Aorta (tissue), 5 donors: ENCODE measurements at regions not wholly inside any gene's neighbourhood (a gene's known extent, or its start where the extent isn't known, plus 50 kb on each side); places are given as distances from the start of the nearest gene placed in this dataset.

Experiments used
- ATAC-seq: fragments of 200-7000 bp; cut with Tn5 transposase; one replicate; pipeline ENCODE4 v1.9.1; 2022; ENCODE audit warnings: moderate library complexity; ENCODE audit not compliant: low FRiP score
- DNase-seq, 2 donors: peaks; one replicate each; pipeline ENCODE4 v3.0.0-alpha.2; 2020
- H3K27ac ChIP-seq, 2 donors: one replicate each; pipeline ENCODE4 v1.5.1; 2013; ENCODE audit warnings: low read length in 2 of 2, mild to moderate bottlenecking in 2 of 2, moderate library complexity in 2 of 2, control low read depth in 1 of 2, inconsistent platforms in 1 of 2, low read depth in 1 of 2
- H3K27me3 ChIP-seq, 2 donors: one replicate each; pipeline ENCODE4 v1.6.1; 2013; ENCODE audit warnings: control low read depth in 1 of 2, low read length in 1 of 2, mild to moderate bottlenecking in 1 of 2, moderate library complexity in 1 of 2; ENCODE audit not compliant: insufficient read depth in 2 of 2, control insufficient read depth in 1 of 2
- H3K36me3 ChIP-seq, 2 donors: one replicate each; pipeline ENCODE4 v1.6.1; 2013; ENCODE audit warnings: control low read depth in 1 of 2, low read length in 1 of 2, mild to moderate bottlenecking in 1 of 2; ENCODE audit not compliant: insufficient read depth in 2 of 2, control insufficient read depth in 1 of 2
- H3K4me1 ChIP-seq, 2 donors: one replicate each; pipeline ENCODE4 v1.6.1; 2013; ENCODE audit warnings: low read length in 2 of 2, control low read depth in 1 of 2, mild to moderate bottlenecking in 1 of 2, moderate library complexity in 1 of 2; ENCODE audit not compliant: insufficient read depth in 2 of 2, control insufficient read depth in 1 of 2
- H3K4me3 ChIP-seq, 2 donors: one replicate each; pipeline ENCODE4 v1.5.1; 2013; ENCODE audit warnings: low read length in 2 of 2, control low read depth in 1 of 2, mild to moderate bottlenecking in 1 of 2
- H3K9me3 ChIP-seq: one replicate; pipeline ENCODE4 v1.6.1; 2013; ENCODE audit warnings: mild to moderate bottlenecking, low read length; ENCODE audit not compliant: control insufficient read depth
- WGBS, 2 donors: extraction: QIAGEN DNeasy Blood & Tissue Kit; methylation state at CpG; one replicate each; pipeline ENCODE4 v1.1.7; 2013; 5-methylcytosine and 5-hydroxymethylcytosine counted together
- intact Hi-C, 2 donors: fragments of 100-400 bp; cut with DNase I; formaldehyde crosslinking; loops; one replicate each; pipeline versions ENCODE4 v1.14.2 to v1.15.0; 2022
- donor health status: healthy with polysubstance abuse.
- donor health status: Bipolar disorder and iron deficiency.
- donor health status: DM: no; HTN: no; CAD: no.
- donor health status: DM: no; HTN: no; CAD: no.
- donor health status: DM: yes; HTN: yes; CAD: no.

DNA sequence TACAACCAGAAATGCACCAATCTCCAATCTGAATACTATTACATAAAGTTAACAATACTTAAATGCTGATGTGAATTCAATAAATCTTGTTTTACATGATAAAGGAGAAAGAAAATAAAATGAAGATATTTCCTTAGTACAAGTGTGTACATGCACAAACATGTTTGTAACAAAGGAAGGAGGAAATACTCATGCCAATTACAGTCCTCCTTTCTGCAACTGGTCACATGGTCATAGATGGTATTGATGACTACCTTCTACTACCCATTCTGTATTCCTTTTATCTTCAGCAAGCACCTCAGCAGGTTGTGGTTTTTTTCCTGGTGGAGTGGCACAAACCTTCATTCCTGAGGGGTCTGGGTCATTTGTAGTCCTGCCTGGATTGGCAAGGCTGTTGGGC is 214.2 kb upstream of the GUCY1A2 start:
- DNase-seq = no peak

DNA sequence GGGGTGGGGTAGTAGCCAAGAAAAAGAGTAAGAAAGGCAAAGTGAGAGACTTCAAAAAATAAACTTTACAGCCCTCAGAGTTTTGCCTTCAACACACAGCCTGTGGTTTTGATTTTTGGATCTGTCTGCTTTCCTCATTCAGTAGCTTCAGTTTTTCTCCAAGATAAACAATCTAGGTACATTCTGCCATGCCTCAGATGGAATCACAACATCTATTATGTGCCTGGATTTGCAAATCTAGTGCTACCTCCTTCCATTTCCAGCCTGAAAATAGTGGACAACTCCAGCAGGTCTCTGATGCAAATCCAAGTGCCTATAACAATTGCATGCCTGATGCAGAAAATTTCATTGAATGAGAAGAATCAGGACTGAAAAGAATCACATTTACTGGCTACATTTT is 206.6 kb upstream of the GUCY1A2 start:
- intact Hi-C loops = no loop called here
- Histone ChIP-seq H3K9me3 (no peaks in the 10 kb centered on the region), H3K4me1 (no peaks in the 10 kb centered on the region), H3K27me3 (no peaks in the 10 kb centered on the region), H3K36me3 (no peaks in the 10 kb centered on the region), H3K27ac (no peak overlapping the region), H3K4me3 (no peak overlapping the region)
- ATAC-seq (no peak), DNase-seq (no peak)

More for the DNA sequence above, 214.2 kb upstream of the GUCY1A2 start:
- ATAC-seq = no peak
- Histone ChIP-seq H3K4me3 (no peak overlapping the region), H3K27me3 (no peaks in the 10 kb centered on the region), H3K27ac (no peak overlapping the region), H3K36me3 (no peaks in the 10 kb centered on the region), H3K9me3 (no peaks in the 10 kb centered on the region), H3K4me1 (no peaks in the 10 kb centered on the region)
- intact Hi-C loops = no loop called here

DNA sequence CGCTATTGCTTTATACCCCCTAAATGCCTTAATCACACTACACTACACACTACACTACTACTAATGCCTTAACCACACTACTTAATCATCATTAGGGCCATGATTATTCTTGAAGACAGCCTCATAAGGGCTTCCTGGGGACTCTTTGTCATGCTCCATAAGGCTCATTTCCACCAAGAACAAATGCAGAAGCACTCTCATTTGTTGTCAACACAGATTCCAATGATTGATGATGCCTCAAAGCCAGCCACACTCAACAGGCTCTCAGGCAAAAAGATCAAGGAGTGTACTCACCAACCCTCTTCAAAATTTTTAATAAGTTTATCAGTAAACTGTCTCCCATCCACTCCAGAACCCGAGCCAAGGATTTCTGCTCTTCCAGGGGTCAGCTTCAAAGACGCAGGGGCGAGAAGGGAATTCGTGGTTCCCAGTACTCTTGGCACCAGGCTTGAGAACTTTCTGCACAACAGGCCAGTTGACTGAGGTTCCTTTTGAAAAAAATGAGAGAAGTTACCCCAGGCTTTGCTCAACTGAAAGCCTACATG is 204.7 kb upstream of the GUCY1A2 start:
- H3K27me3 ChIP-seq = no peaks in the 10 kb centered on the region
- DNase-seq (no peak), ATAC-seq (no peak)

DNA sequence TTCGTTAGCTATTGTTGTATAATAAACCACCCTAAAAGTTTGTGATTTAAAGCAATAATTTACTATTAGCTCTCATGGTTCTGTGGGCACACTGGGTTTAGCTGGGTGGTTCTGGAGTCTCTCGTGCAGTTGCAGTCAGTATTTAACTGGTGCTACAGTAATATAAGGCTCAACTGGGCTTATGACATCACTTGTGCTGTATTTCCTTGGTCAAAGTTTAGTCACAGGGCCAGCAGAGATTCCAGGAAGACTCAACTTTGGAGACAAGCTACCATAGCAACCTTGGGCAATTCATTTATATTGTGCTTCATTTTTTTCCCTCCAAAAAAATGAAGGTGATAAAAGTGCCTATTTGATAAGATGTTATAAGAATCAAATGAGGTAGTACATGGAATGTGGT is 204.2 kb upstream of the GUCY1A2 start:
- Histone ChIP-seq H3K27ac (no peak overlapping the region), H3K36me3 (no peaks in the 10 kb centered on the region), H3K27me3 (no peaks in the 10 kb centered on the region), H3K9me3 (no peaks in the 10 kb centered on the region), H3K4me3 (no peak overlapping the region), H3K4me1 (no peaks in the 10 kb centered on the region)
- no peak for DNase-seq
- WGBS, 2 donors = 91 to 95% methylated on average over 2 of the region's 2 CpGs
- intact Hi-C loops = no loop called here
- no peak for ATAC-seq

More for the DNA sequence above, 204.7 kb upstream of the GUCY1A2 start:
- Histone ChIP-seq H3K27ac (no peak overlapping the region), H3K4me1 (no peaks in the 10 kb centered on the region), H3K36me3 (no peaks in the 10 kb centered on the region), H3K4me3 (no peak overlapping the region), H3K9me3 (no peaks in the 10 kb centered on the region)
- 76 to 87% methylated on average over 5 of the region's 5 CpGs for WGBS, 2 donors
- intact Hi-C loops = no loop called here

DNA sequence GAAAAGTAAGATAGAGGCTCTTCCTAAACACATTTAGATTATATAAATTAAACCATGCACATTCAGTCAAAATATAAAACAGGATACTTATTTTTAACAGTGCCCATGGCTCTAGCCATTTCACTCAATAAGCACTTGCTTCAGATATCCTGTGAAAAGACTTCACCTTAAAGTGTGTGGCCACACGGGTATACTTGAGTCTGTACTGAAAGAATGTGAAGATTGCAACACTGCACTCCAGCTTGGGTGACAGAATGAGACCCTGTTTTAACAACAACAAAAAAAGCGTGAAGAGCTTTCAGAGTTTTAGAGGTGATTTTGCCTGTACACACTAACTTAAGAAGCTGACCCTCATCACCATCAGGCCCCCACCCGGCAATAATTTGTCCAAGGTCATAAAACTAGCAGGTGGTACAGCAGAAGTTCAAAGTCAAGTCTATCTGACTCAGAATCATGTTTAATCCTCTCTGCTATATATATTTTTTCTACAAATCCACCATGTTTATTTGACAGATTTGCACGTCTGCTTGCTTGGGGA is 203.5 kb upstream of the GUCY1A2 start:
- H3K27ac ChIP-seq = no peak overlapping the region
- no peaks in the 10 kb centered on the region for H3K27me3 ChIP-seq
- H3K4me1 ChIP-seq = no peaks in the 10 kb centered on the region
- DNase-seq = no peak
- no peaks in the 10 kb centered on the region for H3K9me3 ChIP-seq
- no peak for ATAC-seq
- H3K4me3 ChIP-seq = no peak overlapping the region
- H3K36me3 ChIP-seq = no peaks in the 10 kb centered on the region
- intact Hi-C loops = no loop called here
- 80 to 81% methylated on average over 4 of the region's 4 CpGs for WGBS, 2 donors

DNA sequence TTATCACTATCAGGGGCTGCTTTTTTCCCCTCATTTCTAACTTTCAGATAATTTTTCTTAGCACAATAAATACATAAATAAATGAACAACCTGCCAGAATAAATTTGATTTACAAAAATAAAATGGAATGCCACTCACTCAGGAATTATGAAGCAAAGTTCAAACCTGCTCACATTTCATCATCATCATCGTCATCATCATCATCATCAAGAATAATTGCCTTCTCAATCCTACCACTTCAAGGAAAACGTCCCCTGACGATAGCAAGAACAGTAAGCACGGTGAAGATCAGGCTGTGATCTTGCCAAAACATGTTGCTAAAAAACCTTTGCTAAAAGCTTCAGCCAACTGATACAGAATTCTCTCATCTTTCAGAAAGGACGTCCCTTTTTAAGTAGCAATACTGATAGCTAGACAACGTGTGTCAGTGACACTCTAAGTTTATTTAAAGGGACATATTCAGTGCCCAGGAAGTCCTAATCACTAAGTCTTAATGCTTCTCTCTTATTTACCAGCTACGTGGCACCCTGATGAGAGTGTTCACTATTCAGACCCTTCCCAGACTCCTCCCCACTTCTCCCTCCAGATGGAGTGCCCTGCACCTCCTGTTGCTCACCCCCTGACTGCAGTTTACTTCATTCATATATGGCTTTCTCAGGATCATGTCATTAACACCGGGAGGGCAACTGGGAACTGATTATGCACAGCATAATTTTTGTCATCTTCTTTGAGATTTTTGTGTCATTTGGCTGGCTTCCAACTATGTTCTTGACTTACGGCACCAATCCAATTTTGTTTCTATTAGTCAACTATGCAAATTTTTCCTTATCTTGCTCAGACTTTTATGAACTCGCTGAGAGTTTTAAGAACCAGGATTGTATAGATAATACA is 200.1 kb upstream of the GUCY1A2 start:
- Histone ChIP-seq H3K9me3 (no peaks in the 10 kb centered on the region), H3K4me1 (no peaks in the 10 kb centered on the region), H3K36me3 (no peaks in the 10 kb centered on the region), H3K27me3 (no peaks in the 10 kb centered on the region), H3K4me3 (no peak overlapping the region), H3K27ac (no peak overlapping the region)
- intact Hi-C loops = no loop called here
- WGBS, 2 donors = 29% methylated on average over 10 of the region's 10 CpGs
- DNase-seq = no peak
- ATAC-seq = no peak

DNA sequence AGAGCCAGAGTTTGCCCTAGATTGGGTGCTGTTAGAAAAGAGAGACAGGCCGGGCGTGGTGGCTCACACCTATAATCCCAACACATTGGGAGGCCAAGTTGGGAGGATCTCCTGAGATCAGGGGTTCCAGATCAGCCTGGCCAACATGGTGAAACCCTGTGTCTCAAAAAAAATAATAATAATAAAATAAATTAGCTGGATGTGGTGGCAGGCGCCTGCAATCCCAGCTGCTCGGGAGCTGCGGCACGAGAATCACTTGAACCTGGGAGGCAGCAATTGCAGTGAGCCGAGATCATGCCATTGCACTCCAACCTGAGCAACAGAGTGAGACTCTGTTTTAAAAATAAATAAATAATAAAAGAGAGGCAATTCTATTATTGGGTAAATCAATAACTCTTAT is 199.2 kb upstream of the GUCY1A2 start:
- WGBS, 2 donors = 94% methylated on average over 7 of the region's 7 CpGs
- DNase-seq (no peak), ATAC-seq (no peak)
- Histone ChIP-seq H3K36me3 (no peaks in the 10 kb centered on the region), H3K9me3 (peaks cover 3% of the 10 kb centered on the region), H3K4me3 (no peak overlapping the region), H3K27me3 (no peaks in the 10 kb centered on the region), H3K4me1 (no peaks in the 10 kb centered on the region), H3K27ac (no peak overlapping the region)
- intact Hi-C loops = no loop called here

DNA sequence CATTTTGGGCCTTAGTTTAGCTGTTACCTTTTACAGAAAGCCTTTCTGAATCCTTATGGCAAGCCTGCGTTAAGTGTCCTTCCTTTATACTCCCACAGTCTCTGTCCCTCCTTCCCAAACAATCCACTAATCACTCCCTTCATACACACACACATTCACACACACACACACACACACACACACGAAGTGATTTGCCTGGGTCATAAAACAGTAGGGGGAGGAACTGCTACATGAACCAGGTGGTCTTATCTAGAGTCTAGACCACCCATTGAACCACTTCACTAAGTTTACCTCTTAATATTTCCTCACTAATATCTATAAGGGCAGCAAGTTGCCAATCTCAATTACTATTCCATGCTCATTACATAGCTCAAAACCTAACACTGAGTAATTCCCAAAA is 196.7 kb upstream of the GUCY1A2 start:
- 49 to 55% methylated on average over 2 of the region's 2 CpGs for WGBS, 2 donors

DNA sequence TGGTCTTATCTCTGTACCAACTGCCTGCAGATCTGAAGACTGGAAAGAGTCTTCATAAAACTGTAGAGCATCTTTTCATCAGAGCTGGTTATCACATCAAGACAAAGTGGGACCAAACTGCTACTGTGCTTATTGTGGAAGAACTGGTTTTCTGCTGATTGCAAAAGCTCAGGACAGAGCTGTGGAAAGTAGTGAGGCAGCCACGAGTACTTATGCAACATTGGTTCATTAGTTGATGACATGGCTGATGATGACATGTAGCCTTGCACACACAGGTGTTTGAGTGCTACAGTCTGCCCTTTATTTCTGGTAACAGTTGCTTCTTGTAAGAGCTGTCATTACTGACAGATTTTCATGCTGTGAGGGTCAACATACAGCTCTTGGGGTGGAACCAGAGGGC is 185.4 kb upstream of the GUCY1A2 start:
- WGBS, 2 donors = 60 to 63% methylated on average over 1 of the region's 1 CpG
- no peak for DNase-seq
- Histone ChIP-seq H3K27ac (no peak overlapping the region), H3K4me1 (no peaks in the 10 kb centered on the region), H3K9me3 (peaks cover 6% of the 10 kb centered on the region), H3K4me3 (no peak overlapping the region), H3K36me3 (no peaks in the 10 kb centered on the region), H3K27me3 (no peaks in the 10 kb centered on the region)
- intact Hi-C loops = no loop called here
- no peak for ATAC-seq

More for the DNA sequence above, 196.7 kb upstream of the GUCY1A2 start:
- Histone ChIP-seq H3K36me3 (no peaks in the 10 kb centered on the region), H3K27ac (no peak overlapping the region), H3K27me3 (no peaks in the 10 kb centered on the region), H3K9me3 (peaks cover 3% of the 10 kb centered on the region), H3K4me3 (no peak overlapping the region), H3K4me1 (no peaks in the 10 kb centered on the region)
- DNase-seq (no peak), ATAC-seq (no peak)
- intact Hi-C loops = no loop called here
